H1 (cell line): ENCODE measurements at regions not wholly inside any gene's neighbourhood (a gene's known extent, or its start where the extent isn't known, plus 50 kb on each side); places are given as distances from the start of the nearest gene placed in this dataset.

Experiments used
- CTCF ChIA-PET: fragments of 300-600 bp; sonication (Branson Sonifier 250); formaldehyde crosslinking; loops from one replicate; lab custom pipeline; 2021; ENCODE audit not compliant: partially characterized antibody; lab: Charles Lee
- POLR2A ChIA-PET: fragments of 300-600 bp; sonication (Branson Sonifier 250); formaldehyde crosslinking; loops from one replicate; lab custom pipeline; 2021; ENCODE audit warnings: inconsistent platforms; ENCODE audit not compliant: partially characterized antibody; lab: Charles Lee
- DNase-seq, 2 experiments: peaks; one replicate each; pipeline versions ENCODE4 v3.0.0 to v3.0.0-alpha.2; 2010 to 2022; ENCODE audit warnings: low spot score in 2 of 2, low read depth in 1 of 2, mixed read lengths in 1 of 2
- FAIRE-seq: peaks from 2 replicates; lab custom pipeline; 2011; peaks lifted over from hg19 to GRCh38; lab: Jason Lieb, UNC
- H2AFZ ChIP-seq: 2 replicates; pipeline ENCODE4 v1.8.1; 2012; ENCODE audit warnings: low read length, inconsistent platforms
- H2AK5ac ChIP-seq: 2 replicates; pipeline ENCODE4 v1.6.1; 2013; ENCODE audit warnings: low read depth, low read length
- H2BK120ac ChIP-seq: replicated peaks from 2 replicates; pipeline ENCODE3; 2013; ENCODE audit warnings: low read depth, low read length, inconsistent platforms
- H2BK12ac ChIP-seq: 2 replicates; pipeline ENCODE4 v1.6.1; 2013; ENCODE audit warnings: low read depth, low read length
- H2BK15ac ChIP-seq: 2 replicates; pipeline ENCODE4 v1.6.1; 2013; ENCODE audit warnings: low read length
- H2BK20ac ChIP-seq: 2 replicates; pipeline ENCODE4 v1.6.1; 2013; ENCODE audit warnings: low read length
- H2BK5ac ChIP-seq: 2 replicates; pipeline ENCODE4 v1.6.1; 2013; ENCODE audit warnings: low read depth, low read length
- H3K14ac ChIP-seq: 2 replicates; pipeline ENCODE4 v1.6.1; 2013; ENCODE audit warnings: inconsistent platforms; ENCODE audit not compliant: insufficient read length
- H3K18ac ChIP-seq: 2 replicates; pipeline ENCODE4 v1.6.1; 2013; ENCODE audit warnings: low read length; ENCODE audit errors: extremely low read depth
- H3K23ac ChIP-seq: 2 replicates; pipeline ENCODE4 v1.6.1; 2013; ENCODE audit warnings: inconsistent platforms; ENCODE audit not compliant: insufficient read length
- H3K23me2 ChIP-seq: 2 replicates; pipeline ENCODE4 v1.6.1; 2013; ENCODE audit warnings: low read depth, low read length
- H3K27ac ChIP-seq: 2 replicates; pipeline ENCODE4 v1.6.1; 2011; ENCODE audit warnings: low read depth, low read length, inconsistent platforms
- H3K27me3 ChIP-seq, 4 experiments: replicated peaks in 1 of 4; 1 replicate in 1 of 4; 2 replicates in 3 of 4; pipeline versions ENCODE4 v1.6.1 to v1.8.1; 2011 to 2013; ENCODE audit warnings: low read length in 3 of 4, mild to moderate bottlenecking in 3 of 4, inconsistent platforms in 2 of 4, mixed read lengths in 2 of 4, moderate library complexity in 1 of 4; ENCODE audit not compliant: control insufficient read depth in 3 of 4, insufficient read depth in 3 of 4; ENCODE audit errors: extremely low read depth in 1 of 4
- H3K36me3 ChIP-seq, 4 experiments: 2 replicates each; pipeline versions ENCODE4 v1.6.1 to v1.8.1; 2011 to 2013; ENCODE audit warnings: mild to moderate bottlenecking in 4 of 4, low read length in 3 of 4, moderate library complexity in 2 of 4, control low read depth in 1 of 4, inconsistent platforms in 1 of 4; ENCODE audit not compliant: insufficient read depth in 4 of 4, control insufficient read depth in 2 of 4
- H3K4ac ChIP-seq: replicated peaks from 2 replicates; pipeline ENCODE3; 2013; ENCODE audit warnings: low read length, low read depth, mixed read lengths, inconsistent platforms; ENCODE audit not compliant: insufficient read length
- H3K4me1 ChIP-seq, 4 experiments: replicated peaks in 1 of 4; 1 replicate in 1 of 4; 2 replicates in 3 of 4; pipeline versions ENCODE4 v1.6.1 to v1.8.1; 2011 to 2013; ENCODE audit warnings: low read length in 3 of 4, inconsistent platforms in 2 of 4, mixed read lengths in 1 of 4; ENCODE audit not compliant: insufficient read depth in 4 of 4, control insufficient read depth in 3 of 4
- H3K4me2 ChIP-seq, 2 experiments: 2 replicates each; pipeline versions ENCODE4 v1.6.1 to v1.8.1; 2011 to 2013; ENCODE audit warnings: low read depth in 2 of 2, low read length in 2 of 2, control low read depth in 1 of 2, inconsistent platforms in 1 of 2, mild to moderate bottlenecking in 1 of 2; ENCODE audit not compliant: insufficient read depth in 1 of 2
- H3K4me3 ChIP-seq, 4 experiments: fragments of 200-600, 300-600 bp in 1 of 4; sonication (generic), shearing (Covaris generic), sonication (Bioruptor Twin) in 1 of 4; 2 replicates each; pipeline versions ENCODE4 v1.5.1 to v1.8.1; 2011 to 2016; ENCODE audit warnings: low read length in 4 of 4, low read depth in 3 of 4, control low read depth in 2 of 4, inconsistent platforms in 2 of 4, mild to moderate bottlenecking in 2 of 4, mixed read lengths in 1 of 4, moderate library complexity in 1 of 4; ENCODE audit not compliant: insufficient read depth in 2 of 4; ENCODE audit errors: extremely low read depth in 1 of 4
- H3K56ac ChIP-seq: replicated peaks from 2 replicates; pipeline ENCODE3; 2013; ENCODE audit warnings: low read depth, mild to moderate bottlenecking, mixed read lengths, low read length, inconsistent platforms; ENCODE audit not compliant: insufficient read length
- H3K79me1 ChIP-seq: 2 replicates; pipeline ENCODE4 v1.6.1; 2013; ENCODE audit warnings: low read depth, low read length, control low read depth
- H3K79me2 ChIP-seq, 2 experiments: 2 replicates each; pipeline versions ENCODE4 v1.6.1 to v1.8.1; 2012 to 2013; ENCODE audit warnings: low read length in 2 of 2, mild to moderate bottlenecking in 2 of 2, inconsistent platforms in 1 of 2; ENCODE audit not compliant: insufficient read depth in 2 of 2, control insufficient read depth in 1 of 2
- H3K9ac ChIP-seq, 4 experiments: replicated peaks in 1 of 4; 1 replicate in 1 of 4; 2 replicates in 3 of 4; pipeline versions ENCODE4 v1.6.1 to v1.8.1; 2011 to 2013; ENCODE audit warnings: low read depth in 3 of 4, low read length in 3 of 4, control low read depth in 2 of 4, mild to moderate bottlenecking in 2 of 4, moderate library complexity in 2 of 4, inconsistent platforms in 1 of 4; ENCODE audit errors: extremely low read depth in 1 of 4
- H3K9me3 ChIP-seq, 2 experiments: 2 replicates each; pipeline versions ENCODE4 v1.6.1 to v1.8.1; 2012 to 2013; ENCODE audit warnings: mild to moderate bottlenecking in 2 of 2, moderate library complexity in 2 of 2, control low read depth in 1 of 2, inconsistent platforms in 1 of 2, low read depth in 1 of 2, low read length in 1 of 2, mixed read lengths in 1 of 2; ENCODE audit not compliant: insufficient read depth in 2 of 2
- H4K20me1 ChIP-seq, 2 experiments: replicated peaks in 1 of 2; 2 replicates each; pipeline versions ENCODE3 to v1.8.1; 2011 to 2013; ENCODE audit warnings: inconsistent platforms in 2 of 2, low read length in 2 of 2, mild to moderate bottlenecking in 1 of 2; ENCODE audit not compliant: insufficient read depth in 2 of 2, control insufficient read depth in 1 of 2
- H4K5ac ChIP-seq: 2 replicates; pipeline ENCODE4 v1.6.1; 2013; ENCODE audit warnings: low read length, low read depth, mixed read lengths, inconsistent platforms; ENCODE audit not compliant: insufficient read length
- H4K8ac ChIP-seq: 2 replicates; pipeline ENCODE4 v1.8.0; 2013; ENCODE audit warnings: mild to moderate bottlenecking, moderate library complexity, low read length, inconsistent platforms; ENCODE audit not compliant: insufficient read depth; ENCODE audit errors: extremely low read depth
- H4K91ac ChIP-seq: replicated peaks from 2 replicates; pipeline ENCODE3; 2013; ENCODE audit warnings: low read length, mixed read lengths, inconsistent platforms; ENCODE audit not compliant: insufficient read length
- ATF2 ChIP-seq: IDR thresholded peaks from 2 replicates; pipeline ENCODE4 v1.6.1; 2012; ENCODE audit warnings: low read length, inconsistent platforms
- RXRA ChIP-seq: IDR thresholded peaks from 2 replicates; pipeline ENCODE4 v1.6.1; 2011; ENCODE audit warnings: low read depth, mild to moderate bottlenecking, low read length, moderate library complexity; ENCODE audit not compliant: insufficient read depth
- SAP30 ChIP-seq: fragments of 300-600 bp; sonication (generic); IDR thresholded peaks from 2 replicates; pipeline ENCODE4 v1.7.1; 2012; ENCODE audit warnings: low read length, moderate library complexity, mild to moderate bottlenecking, inconsistent platforms; ENCODE audit not compliant: insufficient read depth, insufficient replicate concordance
- WGBS, 2 experiments: shearing (Covaris generic) in 1 of 2; methylation state at CpG; one replicate each; pipeline versions ENCODE4 v1.1.6 to v1.1.7; 2013 to 2015; ENCODE audit warnings: low lambda C conversion rate in 2 of 2, mixed read lengths in 2 of 2, inconsistent platforms in 1 of 2, low coverage in 1 of 2, missing lambda C conversion rate in 1 of 2; ENCODE audit not compliant: insufficient replicate concordance in 2 of 2, insufficient coverage in 1 of 2, insufficient read length in 1 of 2; ENCODE audit errors: extremely low coverage in 1 of 2, missing lambda C conversion rate in 1 of 2; 5-methylcytosine and 5-hydroxymethylcytosine counted together

GRCh38 chr11:105201166-105201565 is 61.6 kb upstream of the CARD18 start:
- Histone ChIP-seq H3K36me3 (no peaks in the 10 kb centered on the region), H4K5ac (no peak overlapping the region), H3K14ac (no peak overlapping the region), H3K27ac (no peak overlapping the region), H3K4me3 (no peak overlapping the region), H3K18ac (no peak overlapping the region), H4K8ac (no peak overlapping the region), H3K4me2 (no peak overlapping the region), H2AK5ac (no peak overlapping the region), H2BK20ac (no peak overlapping the region), H3K79me2 (no peaks in the 10 kb centered on the region), H2BK12ac (no peak overlapping the region), H2BK120ac (no peak overlapping the region), H3K4ac (no peak overlapping the region), H2BK5ac (no peak overlapping the region), H4K91ac (no peak overlapping the region), H3K23me2 (no peaks in the 10 kb centered on the region), H2BK15ac (no peak overlapping the region), H3K9ac (no peak overlapping the region), H3K9me3 (no peaks in the 10 kb centered on the region), H3K23ac (no peak overlapping the region), H2AFZ (no peak overlapping the region), H4K20me1 (no peaks in the 10 kb centered on the region), H3K27me3 (no peaks in the 10 kb centered on the region), H3K4me1 (no peaks in the 10 kb centered on the region), H3K79me1 (no peaks in the 10 kb centered on the region), H3K56ac (no peak overlapping the region)
- no peak for TF ChIP-seq SAP30
- no peak for TF ChIP-seq RXRA
- no peak for TF ChIP-seq ATF2
- FAIRE-seq (no peak), DNase-seq (no peak)
- whole genome bisulfite sequencing, 2 experiments, result 73% methylated on average over 5 of the region's 5 CpGs; no CpG with 5 or more reads in 1 of the 2 experiments
- ChIA-PET POLR2A (no interaction called here), CTCF (no interaction called here)
